ENCODE measurements at regions not wholly inside any gene's neighbourhood (a gene's known extent, or its start where the extent isn't known, plus 50 kb on each side); places are given as distances from the start of the nearest gene placed in this dataset.
A peak's percentile ranks its signal among the peaks of the same experiment; 100 is the strongest.

GRCh38 chr10:98332623-98333269 lies 64.8 kb upstream of the LOXL4 start:
- DNase-seq (ENCODE audit: low read depth, low spot score) = peak; percentile 64

GRCh38 chr10:98331885-98332284 lies 63.9 kb upstream of the LOXL4 start:
- in situ Hi-C loops (cut with HindIII; ENCODE audit: low pct_unique_long_range_greater_than_20kb, low sequenced_read_pairs) = no loop called here
- peak; percentile 45 for DNase-seq (ENCODE audit: low read depth, low spot score)

More at GRCh38 chr10:98332623-98333269, 64.8 kb upstream of the LOXL4 start:
- in situ Hi-C loops (cut with HindIII; ENCODE audit: low pct_unique_long_range_greater_than_20kb, low sequenced_read_pairs) = no loop called here

- in situ Hi-C loops (cut with HindIII; ENCODE audit: low pct_unique_long_range_greater_than_20kb, low sequenced_read_pairs) = no loop called here
Measured at GRCh38 chr10:98330987-98331386, 63.0 kb upstream of the LOXL4 start.

GRCh38 chr10:98328640-98329039 lies 60.6 kb upstream of the LOXL4 start:
- in situ Hi-C loops (cut with HindIII; ENCODE audit: low pct_unique_long_range_greater_than_20kb, low sequenced_read_pairs) = no loop called here
- DNase-seq (ENCODE audit: low read depth, low spot score) = no peak

More at GRCh38 chr10:98330987-98331386, 63.0 kb upstream of the LOXL4 start:
- DNase-seq (ENCODE audit: low read depth, low spot score) = no peak

GRCh38 chr10:98328163-98328562 lies 60.2 kb upstream of the LOXL4 start:
- no peak for DNase-seq (ENCODE audit: low read depth, low spot score)
- in situ Hi-C loops (cut with HindIII; ENCODE audit: low pct_unique_long_range_greater_than_20kb, low sequenced_read_pairs) = no loop called here

- in situ Hi-C loops (cut with HindIII; ENCODE audit: low pct_unique_long_range_greater_than_20kb, low sequenced_read_pairs) = no loop called here
- no peak for DNase-seq (ENCODE audit: low read depth, low spot score)
Measured at GRCh38 chr10:98326621-98327027, 58.6 kb upstream of the LOXL4 start.

- DNase-seq (ENCODE audit: low read depth, low spot score) = no peak
- in situ Hi-C loops (cut with HindIII; ENCODE audit: low pct_unique_long_range_greater_than_20kb, low sequenced_read_pairs) = loop anchor here (25.0 kb wide), 1 partner anchor 161 kb away; no protein-coding TSS in a partner anchor
Measured at GRCh38 chr10:98323221-98324164, 55.5 kb upstream of the LOXL4 start.

- in situ Hi-C loops (cut with HindIII; ENCODE audit: low pct_unique_long_range_greater_than_20kb, low sequenced_read_pairs) = loop anchor here (25.0 kb wide), 1 partner anchor 159 kb away; no protein-coding TSS in a partner anchor
Measured at GRCh38 chr10:98321186-98321780, 53.3 kb upstream of the LOXL4 start.

GRCh38 chr10:98320486-98321185 lies 52.6 kb upstream of the LOXL4 start:
- DNase-seq (ENCODE audit: low read depth, low spot score) = no peak
- in situ Hi-C loops (cut with HindIII; ENCODE audit: low pct_unique_long_range_greater_than_20kb, low sequenced_read_pairs) = loop anchor here (25.0 kb wide), 1 partner anchor 158 kb away; no protein-coding TSS in a partner anchor

More at GRCh38 chr10:98321186-98321780, 53.3 kb upstream of the LOXL4 start:
- no peak for DNase-seq (ENCODE audit: low read depth, low spot score)

GRCh38 chr10:98318861-98319260 lies 50.9 kb upstream of the LOXL4 start:
- in situ Hi-C loops (cut with HindIII; ENCODE audit: low pct_unique_long_range_greater_than_20kb, low sequenced_read_pairs) = loop anchor here (25.0 kb wide), 1 partner anchor 157 kb away; no protein-coding TSS in a partner anchor
- no peak for DNase-seq (ENCODE audit: low read depth, low spot score)

All from SK-MEL-5 (cell line).